Panc1 (cell line): ENCODE measurements at regions not wholly inside any gene's neighbourhood (a gene's known extent, or its start where the extent isn't known, plus 50 kb on each side); places are given as distances from the start of the nearest gene placed in this dataset.

Experiments
- ATAC-seq: fragments of 200-7000 bp; cut with Tn5 transposase; 2 replicates; pipeline ENCODE4 v1.9.1; 2020; ENCODE audit warnings: mild to moderate bottlenecking, moderate library complexity
- BruUV-seq: library from RNA; stranded (reverse); fragments of 400-500 nt; replicated peaks from 2 replicates; lab custom pipeline; 2021; lab: Mats Ljungman, UMichigan
- CTCF ChIA-PET: fragments of 300-600 bp; sonication (Branson Sonifier 250); formaldehyde crosslinking; loops from one replicate; lab custom pipeline; 2022; ENCODE audit warnings: antibody characterized with exemption; lab: Charles Lee
- POLR2A ChIA-PET: fragments of 300-600 bp; sonication (Branson Sonifier 250); formaldehyde crosslinking; loops from one replicate; lab custom pipeline; 2022; ENCODE audit warnings: antibody characterized with exemption; lab: Charles Lee
- DNase-seq: peaks from one replicate; pipeline ENCODE4 v3.0.0-alpha.2; 2010; ENCODE audit warnings: low read depth, low spot score
- H3K27ac ChIP-seq: 2 replicates; pipeline ENCODE4 v1.5.1; 2011; ENCODE audit warnings: mild to moderate bottlenecking, low read length, inconsistent platforms
- H3K27me3 ChIP-seq: fragments of 200-500 bp; sonication (Bioruptor generic); 2 replicates; pipeline ENCODE4 v1.6.0; 2014; ENCODE audit warnings: low read length, inconsistent platforms; ENCODE audit not compliant: control insufficient read depth, insufficient read depth
- H3K36me3 ChIP-seq: fragments of 200-500 bp; sonication (Bioruptor generic); 2 replicates; pipeline ENCODE4 v1.5.1; 2014; ENCODE audit warnings: inconsistent platforms, mild to moderate bottlenecking, low read length, moderate library complexity; ENCODE audit not compliant: control insufficient read depth, insufficient read depth
- H3K4me1 ChIP-seq: 2 replicates; pipeline ENCODE4 v1.5.1; 2011; ENCODE audit warnings: inconsistent platforms, mild to moderate bottlenecking, low read length, moderate library complexity; ENCODE audit not compliant: control insufficient read depth, insufficient read depth
- H3K4me3 ChIP-seq, 2 experiments: 2 replicates each; pipeline ENCODE4 v1.5.1; 2011 to 2012; ENCODE audit warnings: low read depth in 2 of 2, low read length in 2 of 2, mild to moderate bottlenecking in 2 of 2, inconsistent platforms in 1 of 2, moderate library complexity in 1 of 2
- H3K9me3 ChIP-seq: fragments of 200-500 bp; sonication (Bioruptor generic); 2 replicates; pipeline ENCODE4 v1.5.1; 2014; ENCODE audit warnings: low read depth, mild to moderate bottlenecking, inconsistent platforms, low read length, moderate library complexity; ENCODE audit not compliant: control insufficient read depth, insufficient read depth
- CTCF ChIP-seq: fragments of 450-650 bp; IDR thresholded peaks from 2 replicates; pipeline ENCODE4 v1.5.1; 2017; ENCODE audit warnings: mild to moderate bottlenecking
- POLR2AphosphoS5 ChIP-seq: IDR thresholded peaks from 2 replicates; pipeline ENCODE4 v1.6.1; 2012; ENCODE audit warnings: mild to moderate bottlenecking, low read depth, low read length, moderate library complexity
- REST ChIP-seq, 2 experiments: IDR thresholded peaks; 2 replicates each; pipeline ENCODE4 v1.6.1; 2011 to 2012; ENCODE audit warnings: low read depth in 2 of 2, control low read depth in 1 of 2, low read length in 1 of 2, mild to moderate bottlenecking in 1 of 2, moderate library complexity in 1 of 2; ENCODE audit not compliant: insufficient read depth in 1 of 2
- SIN3A ChIP-seq: IDR thresholded peaks from 2 replicates; pipeline ENCODE4 v1.6.1; 2012; ENCODE audit warnings: low read depth, mild to moderate bottlenecking, low read length, moderate library complexity, borderline replicate concordance; ENCODE audit not compliant: insufficient read depth
- TCF7L2 ChIP-seq: IDR thresholded peaks from 2 replicates; pipeline ENCODE4 v1.6.1; 2011; ENCODE audit warnings: mild to moderate bottlenecking, low read depth, low read length, inconsistent platforms
- in situ Hi-C: cut with HindIII; loops from 2 replicates; pipeline ENCODE4 v1.10.0; 2016; ENCODE audit warnings: low sequenced_read_pairs, low pct_unique_long_range_greater_than_20kb
- intact Hi-C: fragments of 100-400 bp; cut with micrococcal nuclease; formaldehyde crosslinking; loops from one replicate; pipeline ENCODE4 v1.10.0; 2022; ENCODE audit not compliant: unreplicated experiment

DNA sequence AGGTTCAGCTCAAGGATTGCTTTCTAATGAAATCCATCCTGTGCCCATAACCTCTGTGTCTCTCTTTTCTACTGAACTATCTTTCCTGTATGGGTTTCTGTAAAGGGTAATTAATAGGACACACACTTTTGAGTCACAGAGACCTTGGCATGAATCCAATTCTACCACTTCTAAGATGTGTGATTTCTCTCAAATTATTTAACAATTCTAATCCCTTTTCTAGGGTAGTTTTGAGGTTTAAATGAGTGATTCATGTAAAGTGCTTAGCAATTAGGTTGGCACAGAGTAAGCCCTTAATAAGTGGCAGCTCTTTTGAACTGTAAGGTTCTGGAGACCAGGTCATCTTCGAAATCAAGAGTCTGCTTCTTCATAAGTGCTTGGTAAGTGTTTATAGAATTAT is 202.7 kb downstream of the RASSF9 start:
- Histone ChIP-seq H3K36me3 (no peaks in the 10 kb centered on the region), H3K27me3 (no peaks in the 10 kb centered on the region), H3K4me1 (no peaks in the 10 kb centered on the region), H3K4me3 (no peak overlapping the region), H3K9me3 (no peaks in the 10 kb centered on the region), H3K27ac (no peak overlapping the region)
- POLR2A ChIA-PET: no interaction called here
- no TSS peak for BruUV-seq
- CTCF ChIA-PET: no interaction called here
- DNase-seq (no peak), ATAC-seq (no peak)
- in situ Hi-C loops (no loop called here), intact Hi-C loops (no loop called here)
- TF ChIP-seq POLR2AphosphoS5: no peak
- no peak for TF ChIP-seq REST (IDR thresholded peaks at IDR 0.05; ENCODE audit: insufficient read depth in 1 of 2, low read depth in 2 of 2, low read length in 1 of 2)
- no peak for TF ChIP-seq SIN3A
- no peak for TF ChIP-seq TCF7L2
- no peak for TF ChIP-seq CTCF

GRCh38 chr12:85639834-85640233 is 196.4 kb downstream of the RASSF9 start:
- H3K36me3 ChIP-seq: no peaks in the 10 kb centered on the region
- CTCF ChIA-PET: no interaction called here
- no peaks in the 10 kb centered on the region for H3K9me3 ChIP-seq
- in situ Hi-C loops: no loop called here
- no peak overlapping the region for H3K27ac ChIP-seq
- POLR2A ChIA-PET: no interaction called here
- H3K4me1 ChIP-seq: no peaks in the 10 kb centered on the region
- ATAC-seq: no peak
- BruUV-seq: no TSS peak
- H3K27me3 ChIP-seq: no peaks in the 10 kb centered on the region
- no peak overlapping the region for H3K4me3 ChIP-seq
- TF ChIP-seq SIN3A (no peak), TCF7L2 (no peak), REST (IDR thresholded peaks at IDR 0.05; ENCODE audit: insufficient read depth in 1 of 2, low read depth in 2 of 2, low read length in 1 of 2) (no peak), CTCF (no peak), POLR2AphosphoS5 (no peak)
- intact Hi-C loops: no loop called here
- no peak for DNase-seq
